HEK293 (cell line): ENCODE measurements at regions not wholly inside any gene's neighbourhood (a gene's known extent, or its start where the extent isn't known, plus 50 kb on each side); places are given as distances from the start of the nearest gene placed in this dataset.

Experiments used
- CTCF ChIA-PET: fragments of 350-600 bp; formaldehyde crosslinking; extraction: SDS; loops from one replicate; lab custom pipeline; 2021; ENCODE audit warnings: antibody characterized with exemption; lab: Yijun Ruan, JAX
- POLR2A ChIA-PET: fragments of 300-600 bp; formaldehyde crosslinking; extraction: SDS; loops from one replicate; lab custom pipeline; 2020; ENCODE audit warnings: antibody characterized with exemption, inconsistent platforms; lab: Yijun Ruan, JAX
- H3K27ac ChIP-seq: fragments of 200-500 bp; sonication (Bioruptor generic); 2 replicates; pipeline ENCODE4 v1.5.1; 2014; ENCODE audit warnings: low read depth, low read length, control low read depth, inconsistent platforms; ENCODE audit errors: extremely low read depth
- H3K36me3 ChIP-seq, 2 experiments: fragments of 200-500 bp in 1 of 2; sonication (Bioruptor generic) in 1 of 2; 1 replicate in 1 of 2; 2 replicates in 1 of 2; pipeline ENCODE4 v1.5.1; 2014 to 2017; ENCODE audit warnings: inconsistent platforms in 2 of 2, low read length in 2 of 2; ENCODE audit not compliant: control insufficient read depth in 2 of 2, insufficient read depth in 1 of 2
- H3K4me1 ChIP-seq: fragments of 200-500 bp; sonication (Bioruptor generic); 2 replicates; pipeline ENCODE4 v1.5.1; 2014; ENCODE audit warnings: mild to moderate bottlenecking, low read length, inconsistent platforms; ENCODE audit not compliant: control insufficient read depth, insufficient read depth
- H3K4me3 ChIP-seq: 2 replicates; pipeline ENCODE4 v1.5.1; 2011; ENCODE audit warnings: low read depth, mild to moderate bottlenecking, control low read depth, low read length, moderate library complexity
- H3K9me3 ChIP-seq: fragments of 200-500 bp; sonication (Bioruptor generic); 2 replicates; pipeline ENCODE4 v1.5.1; 2014; ENCODE audit warnings: low read depth, low read length, inconsistent platforms; ENCODE audit not compliant: control insufficient read depth, insufficient read depth
- BCL11B ChIP-seq: fragments of 450-650 bp; formaldehyde crosslinking; IDR thresholded peaks from 2 replicates; pipeline ENCODE4 v1.5.1; 2016; ENCODE audit warnings: low read depth, missing biosample characterization, missing genetic modification characterization
- GLI4 ChIP-seq: fragments of 450-650 bp; formaldehyde crosslinking; IDR thresholded peaks from 2 replicates; pipeline ENCODE4 v1.5.1; 2016; ENCODE audit warnings: missing biosample characterization, missing genetic modification characterization
- IKZF3 ChIP-seq: fragments of 450-650 bp; IDR thresholded peaks from 2 replicates; pipeline ENCODE4 v1.5.0; 2018; ENCODE audit warnings: missing biosample characterization, mild to moderate bottlenecking, missing genetic modification characterization, moderate library complexity
- MEIS1 ChIP-seq: sonication (generic); formaldehyde crosslinking; IDR thresholded peaks from 2 replicates; pipeline ENCODE4 v1.8.1; 2022; ENCODE audit warnings: missing genetic modification reagents, mild to moderate bottlenecking, borderline replicate concordance
- SCRT2 ChIP-seq: fragments of 450-650 bp; formaldehyde crosslinking; IDR thresholded peaks from 2 replicates; pipeline ENCODE4 v1.5.1; 2016; ENCODE audit warnings: missing biosample characterization, missing genetic modification characterization
- WT1 ChIP-seq: fragments of 450-650 bp; formaldehyde crosslinking; IDR thresholded peaks from 2 replicates; pipeline ENCODE4 v1.5.1; 2016; ENCODE audit warnings: missing biosample characterization, missing genetic modification characterization
- ZBTB21 ChIP-seq: fragments of 450-650 bp; formaldehyde crosslinking; IDR thresholded peaks from 2 replicates; pipeline ENCODE4 v1.5.1; 2017; ENCODE audit warnings: missing biosample characterization, missing genetic modification characterization
- ZBTB8A ChIP-seq: fragments of 450-650 bp; formaldehyde crosslinking; IDR thresholded peaks from 2 replicates; pipeline ENCODE4 v1.5.1; 2016; ENCODE audit warnings: missing biosample characterization, missing genetic modification characterization
- ZNF112 ChIP-seq: fragments of 450-650 bp; formaldehyde crosslinking; IDR thresholded peaks from 2 replicates; pipeline ENCODE4 v1.5.0; 2017; ENCODE audit warnings: missing biosample characterization, missing genetic modification characterization
- ZNF169 ChIP-seq: fragments of 450-650 bp; formaldehyde crosslinking; IDR thresholded peaks from 2 replicates; pipeline ENCODE4 v1.5.1; 2016; ENCODE audit warnings: missing biosample characterization, missing genetic modification characterization
- ZNF214 ChIP-seq: fragments of 450-650 bp; formaldehyde crosslinking; IDR thresholded peaks from 2 replicates; pipeline ENCODE4 v1.5.1; 2017; ENCODE audit warnings: missing biosample characterization, mild to moderate bottlenecking, missing genetic modification characterization, borderline replicate concordance
- ZNF23 ChIP-seq: fragments of 450-650 bp; formaldehyde crosslinking; IDR thresholded peaks from 2 replicates; pipeline ENCODE4 v1.5.1; 2016; ENCODE audit warnings: missing biosample characterization, missing genetic modification characterization, borderline replicate concordance
- ZNF239 ChIP-seq: fragments of 450-650 bp; formaldehyde crosslinking; IDR thresholded peaks from 2 replicates; pipeline ENCODE4 v1.5.1; 2016; ENCODE audit warnings: missing biosample characterization, missing genetic modification characterization
- ZNF366 ChIP-seq: fragments of 450-650 bp; formaldehyde crosslinking; conservative IDR thresholded peaks from 2 replicates; pipeline ENCODE4 v1.5.1; 2016; ENCODE audit warnings: missing biosample characterization, missing genetic modification characterization
- ZNF548 ChIP-seq: fragments of 450-650 bp; formaldehyde crosslinking; IDR thresholded peaks from 2 replicates; pipeline ENCODE4 v1.5.1; 2016; ENCODE audit warnings: missing biosample characterization, missing genetic modification characterization
- ZNF654 ChIP-seq: fragments of 450-650 bp; formaldehyde crosslinking; IDR thresholded peaks from 2 replicates; pipeline ENCODE4 v1.5.1; 2016; ENCODE audit warnings: low read depth, missing biosample characterization, missing genetic modification characterization
- ZNF76 ChIP-seq: fragments of 450-650 bp; formaldehyde crosslinking; IDR thresholded peaks from 2 replicates; pipeline ENCODE4; 2016; ENCODE audit warnings: low read depth, missing biosample characterization, missing genetic modification characterization, borderline replicate concordance
- ZSCAN30 ChIP-seq: fragments of 450-650 bp; IDR thresholded peaks from 2 replicates; pipeline ENCODE4 v1.5.1; 2018; ENCODE audit warnings: missing biosample characterization, mild to moderate bottlenecking, missing genetic modification characterization, moderate library complexity
- TF ChIP-seq, protein P1 (sequence below): fragments of 450-650 bp; formaldehyde crosslinking; IDR thresholded peaks from 2 replicates; pipeline ENCODE4 v1.5.1; 2016; ENCODE audit warnings: missing biosample characterization, missing genetic modification characterization
- TF ChIP-seq, protein P2 (sequence below): fragments of 450-650 bp; formaldehyde crosslinking; IDR thresholded peaks from 2 replicates; pipeline ENCODE4 v1.5.1; 2016; ENCODE audit warnings: missing biosample characterization, missing genetic modification characterization
- TF ChIP-seq, protein P3 (sequence below): fragments of 450-650 bp; formaldehyde crosslinking; IDR thresholded peaks from 2 replicates; pipeline ENCODE4 v1.5.1; 2016; ENCODE audit warnings: missing biosample characterization, missing genetic modification characterization
- TF ChIP-seq, protein P4 (sequence below): fragments of 450-650 bp; formaldehyde crosslinking; IDR thresholded peaks from 2 replicates; pipeline ENCODE4 v1.5.1; 2017; ENCODE audit warnings: missing biosample characterization, missing genetic modification characterization
- TF ChIP-seq, protein P5 (sequence below): fragments of 450-650 bp; formaldehyde crosslinking; IDR thresholded peaks from 2 replicates; pipeline ENCODE4 v1.5.1; 2016; ENCODE audit warnings: missing biosample characterization, missing genetic modification characterization, borderline replicate concordance

DNA sequence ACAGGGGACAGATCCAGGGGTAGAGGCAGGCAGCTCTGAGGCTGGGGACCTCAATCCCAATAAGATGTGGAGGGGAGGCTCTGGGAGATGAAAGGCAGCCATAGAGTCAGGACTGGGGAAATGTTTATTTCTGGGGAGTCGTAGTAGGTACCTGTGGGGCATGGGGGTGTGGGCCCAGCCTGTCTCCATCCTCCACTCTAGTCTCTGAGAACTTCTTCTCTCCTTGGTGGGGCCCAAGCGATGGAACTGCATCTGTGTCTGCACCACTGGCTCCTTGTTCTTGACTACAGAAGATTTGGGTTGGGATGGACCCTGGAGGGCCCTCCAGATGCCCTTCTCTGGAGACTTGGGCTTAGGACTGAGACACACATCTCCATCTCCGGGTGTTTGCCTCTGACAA is 953.9 kb upstream of the ZNF722 start:
- H3K4me1 ChIP-seq = no peaks in the 10 kb centered on the region
- no peaks in the 10 kb centered on the region for H3K9me3 ChIP-seq
- ChIA-PET CTCF (no interaction called here), POLR2A (no interaction called here)
- TF ChIP-seq BCL11B (tag by site-specific recombination) = no peak
- TF ChIP-seq ZNF239 (tag by site-specific recombination) = no peak
- no peak for TF ChIP-seq GLI4 (tag by site-specific recombination)
- TF ChIP-seq, protein P1, sequence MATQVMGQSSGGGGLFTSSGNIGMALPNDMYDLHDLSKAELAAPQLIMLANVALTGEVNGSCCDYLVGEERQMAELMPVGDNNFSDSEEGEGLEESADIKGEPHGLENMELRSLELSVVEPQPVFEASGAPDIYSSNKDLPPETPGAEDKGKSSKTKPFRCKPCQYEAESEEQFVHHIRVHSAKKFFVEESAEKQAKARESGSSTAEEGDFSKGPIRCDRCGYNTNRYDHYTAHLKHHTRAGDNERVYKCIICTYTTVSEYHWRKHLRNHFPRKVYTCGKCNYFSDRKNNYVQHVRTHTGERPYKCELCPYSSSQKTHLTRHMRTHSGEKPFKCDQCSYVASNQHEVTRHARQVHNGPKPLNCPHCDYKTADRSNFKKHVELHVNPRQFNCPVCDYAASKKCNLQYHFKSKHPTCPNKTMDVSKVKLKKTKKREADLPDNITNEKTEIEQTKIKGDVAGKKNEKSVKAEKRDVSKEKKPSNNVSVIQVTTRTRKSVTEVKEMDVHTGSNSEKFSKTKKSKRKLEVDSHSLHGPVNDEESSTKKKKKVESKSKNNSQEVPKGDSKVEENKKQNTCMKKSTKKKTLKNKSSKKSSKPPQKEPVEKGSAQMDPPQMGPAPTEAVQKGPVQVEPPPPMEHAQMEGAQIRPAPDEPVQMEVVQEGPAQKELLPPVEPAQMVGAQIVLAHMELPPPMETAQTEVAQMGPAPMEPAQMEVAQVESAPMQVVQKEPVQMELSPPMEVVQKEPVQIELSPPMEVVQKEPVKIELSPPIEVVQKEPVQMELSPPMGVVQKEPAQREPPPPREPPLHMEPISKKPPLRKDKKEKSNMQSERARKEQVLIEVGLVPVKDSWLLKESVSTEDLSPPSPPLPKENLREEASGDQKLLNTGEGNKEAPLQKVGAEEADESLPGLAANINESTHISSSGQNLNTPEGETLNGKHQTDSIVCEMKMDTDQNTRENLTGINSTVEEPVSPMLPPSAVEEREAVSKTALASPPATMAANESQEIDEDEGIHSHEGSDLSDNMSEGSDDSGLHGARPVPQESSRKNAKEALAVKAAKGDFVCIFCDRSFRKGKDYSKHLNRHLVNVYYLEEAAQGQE (tag by site-specific recombination) = no peak
- TF ChIP-seq ZNF23 (tag by site-specific recombination) = no peak
- TF ChIP-seq MEIS1 = no peak
- no peak for TF ChIP-seq ZNF654 (tag by site-specific recombination)
- no peak for TF ChIP-seq IKZF3 (tag by site-specific recombination)
- no peak overlapping the region for H3K4me3 ChIP-seq
- H3K27ac ChIP-seq = no peak overlapping the region
- no peaks in the 10 kb centered on the region for H3K36me3 ChIP-seq

DNA sequence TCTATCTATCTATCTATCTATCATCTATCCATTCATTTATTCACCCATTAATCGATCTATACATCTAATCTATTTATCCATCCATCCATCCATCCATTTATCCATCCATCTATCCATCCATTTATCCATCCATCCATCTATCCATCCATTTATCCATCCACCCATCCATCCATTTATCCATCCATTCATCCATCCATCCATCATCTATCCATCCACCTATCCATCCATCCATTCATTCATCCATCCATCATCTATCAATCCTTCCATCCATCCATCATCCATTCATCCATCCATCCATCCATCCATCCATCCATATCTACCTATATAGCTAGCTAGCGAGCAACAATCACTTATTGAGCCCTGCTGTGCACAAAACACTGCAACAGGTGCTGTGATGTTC is 953.1 kb upstream of the ZNF722 start:
- ChIA-PET CTCF (no interaction called here), POLR2A (no interaction called here)
- Histone ChIP-seq H3K27ac (no peak overlapping the region), H3K4me3 (no peak overlapping the region), H3K4me1 (no peaks in the 10 kb centered on the region), H3K9me3 (no peaks in the 10 kb centered on the region), H3K36me3 (no peaks in the 10 kb centered on the region)
- TF ChIP-seq ZBTB21 (tag by site-specific recombination) = no peak
- TF ChIP-seq ZNF112 (tag by site-specific recombination) = no peak
- no peak for TF ChIP-seq ZNF214
- TF ChIP-seq, protein P2, sequence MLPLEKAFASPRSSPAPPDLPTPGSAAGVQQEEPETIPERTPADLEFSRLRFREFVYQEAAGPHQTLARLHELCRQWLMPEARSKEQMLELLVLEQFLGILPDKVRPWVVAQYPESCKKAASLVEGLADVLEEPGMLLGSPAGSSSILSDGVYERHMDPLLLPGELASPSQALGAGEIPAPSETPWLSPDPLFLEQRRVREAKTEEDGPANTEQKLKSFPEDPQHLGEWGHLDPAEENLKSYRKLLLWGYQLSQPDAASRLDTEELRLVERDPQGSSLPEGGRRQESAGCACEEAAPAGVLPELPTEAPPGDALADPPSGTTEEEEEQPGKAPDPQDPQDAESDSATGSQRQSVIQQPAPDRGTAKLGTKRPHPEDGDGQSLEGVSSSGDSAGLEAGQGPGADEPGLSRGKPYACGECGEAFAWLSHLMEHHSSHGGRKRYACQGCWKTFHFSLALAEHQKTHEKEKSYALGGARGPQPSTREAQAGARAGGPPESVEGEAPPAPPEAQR = no peak
- 0 out of 2 replicates have a peak, but pooled peaks have one; percentile 17 for TF ChIP-seq SCRT2
- no peak for TF ChIP-seq ZSCAN30 (tag by site-specific recombination)
- no peak for TF ChIP-seq ZNF169
- TF ChIP-seq ZBTB8A (tag by site-specific recombination) = no peak
- no peak for TF ChIP-seq ZNF548 (tag by site-specific recombination)
- TF ChIP-seq ZNF76 (tag by site-specific recombination) = no peak
- TF ChIP-seq WT1 = no peak
- TF ChIP-seq, protein P3, sequence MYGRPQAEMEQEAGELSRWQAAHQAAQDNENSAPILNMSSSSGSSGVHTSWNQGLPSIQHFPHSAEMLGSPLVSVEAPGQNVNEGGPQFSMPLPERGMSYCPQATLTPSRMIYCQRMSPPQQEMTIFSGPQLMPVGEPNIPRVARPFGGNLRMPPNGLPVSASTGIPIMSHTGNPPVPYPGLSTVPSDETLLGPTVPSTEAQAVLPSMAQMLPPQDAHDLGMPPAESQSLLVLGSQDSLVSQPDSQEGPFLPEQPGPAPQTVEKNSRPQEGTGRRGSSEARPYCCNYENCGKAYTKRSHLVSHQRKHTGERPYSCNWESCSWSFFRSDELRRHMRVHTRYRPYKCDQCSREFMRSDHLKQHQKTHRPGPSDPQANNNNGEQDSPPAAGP (tag by site-specific recombination) = no peak
- peak; percentile 62 for TF ChIP-seq ZNF366 (tag by site-specific recombination)
- TF ChIP-seq, protein P4, sequence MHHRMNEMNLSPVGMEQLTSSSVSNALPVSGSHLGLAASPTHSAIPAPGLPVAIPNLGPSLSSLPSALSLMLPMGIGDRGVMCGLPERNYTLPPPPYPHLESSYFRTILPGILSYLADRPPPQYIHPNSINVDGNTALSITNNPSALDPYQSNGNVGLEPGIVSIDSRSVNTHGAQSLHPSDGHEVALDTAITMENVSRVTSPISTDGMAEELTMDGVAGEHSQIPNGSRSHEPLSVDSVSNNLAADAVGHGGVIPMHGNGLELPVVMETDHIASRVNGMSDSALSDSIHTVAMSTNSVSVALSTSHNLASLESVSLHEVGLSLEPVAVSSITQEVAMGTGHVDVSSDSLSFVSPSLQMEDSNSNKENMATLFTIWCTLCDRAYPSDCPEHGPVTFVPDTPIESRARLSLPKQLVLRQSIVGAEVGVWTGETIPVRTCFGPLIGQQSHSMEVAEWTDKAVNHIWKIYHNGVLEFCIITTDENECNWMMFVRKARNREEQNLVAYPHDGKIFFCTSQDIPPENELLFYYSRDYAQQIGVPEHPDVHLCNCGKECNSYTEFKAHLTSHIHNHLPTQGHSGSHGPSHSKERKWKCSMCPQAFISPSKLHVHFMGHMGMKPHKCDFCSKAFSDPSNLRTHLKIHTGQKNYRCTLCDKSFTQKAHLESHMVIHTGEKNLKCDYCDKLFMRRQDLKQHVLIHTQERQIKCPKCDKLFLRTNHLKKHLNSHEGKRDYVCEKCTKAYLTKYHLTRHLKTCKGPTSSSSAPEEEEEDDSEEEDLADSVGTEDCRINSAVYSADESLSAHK = no peak
- TF ChIP-seq, protein P5, sequence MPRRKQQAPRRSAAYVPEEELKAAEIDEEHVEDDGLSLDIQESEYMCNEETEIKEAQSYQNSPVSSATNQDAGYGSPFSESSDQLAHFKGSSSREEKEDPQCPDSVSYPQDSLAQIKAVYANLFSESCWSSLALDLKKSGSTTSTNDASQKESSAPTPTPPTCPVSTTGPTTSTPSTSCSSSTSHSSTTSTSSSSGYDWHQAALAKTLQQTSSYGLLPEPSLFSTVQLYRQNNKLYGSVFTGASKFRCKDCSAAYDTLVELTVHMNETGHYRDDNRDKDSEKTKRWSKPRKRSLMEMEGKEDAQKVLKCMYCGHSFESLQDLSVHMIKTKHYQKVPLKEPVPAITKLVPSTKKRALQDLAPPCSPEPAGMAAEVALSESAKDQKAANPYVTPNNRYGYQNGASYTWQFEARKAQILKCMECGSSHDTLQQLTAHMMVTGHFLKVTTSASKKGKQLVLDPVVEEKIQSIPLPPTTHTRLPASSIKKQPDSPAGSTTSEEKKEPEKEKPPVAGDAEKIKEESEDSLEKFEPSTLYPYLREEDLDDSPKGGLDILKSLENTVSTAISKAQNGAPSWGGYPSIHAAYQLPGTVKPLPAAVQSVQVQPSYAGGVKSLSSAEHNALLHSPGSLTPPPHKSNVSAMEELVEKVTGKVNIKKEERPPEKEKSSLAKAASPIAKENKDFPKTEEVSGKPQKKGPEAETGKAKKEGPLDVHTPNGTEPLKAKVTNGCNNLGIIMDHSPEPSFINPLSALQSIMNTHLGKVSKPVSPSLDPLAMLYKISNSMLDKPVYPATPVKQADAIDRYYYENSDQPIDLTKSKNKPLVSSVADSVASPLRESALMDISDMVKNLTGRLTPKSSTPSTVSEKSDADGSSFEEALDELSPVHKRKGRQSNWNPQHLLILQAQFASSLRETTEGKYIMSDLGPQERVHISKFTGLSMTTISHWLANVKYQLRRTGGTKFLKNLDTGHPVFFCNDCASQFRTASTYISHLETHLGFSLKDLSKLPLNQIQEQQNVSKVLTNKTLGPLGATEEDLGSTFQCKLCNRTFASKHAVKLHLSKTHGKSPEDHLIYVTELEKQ (tag by site-specific recombination) = no peak
